Activated CD8-positive, alpha-beta memory T cell treated with anti-CD3 and anti-CD28 coated beads, Interleukin-2, amount 50 U/mL, for 1 hour (primary cell): ENCODE measurements at regions not wholly inside any gene's neighbourhood (a gene's known extent, or its start where the extent isn't known, plus 50 kb on each side); places are given as distances from the start of the nearest gene placed in this dataset.
"Not testable (repeated sequence)": the region's sequence is repeated elsewhere in the genome, so short reads cannot be mapped to it uniquely, and the experiment has no call there.

Experiments used
- DNase-seq: peaks from one replicate; pipeline ENCODE4 v3.0.0-alpha.2; 2020; ENCODE audit errors: extremely low read depth

- DNase-seq: no peak
These were observed 75.3 kb downstream of the TMEM167A start for GRCh38 chr5:83001796-83002381.

- DNase-seq: no peak
These were observed 76.3 kb downstream of the TMEM167A start for GRCh38 chr5:83000922-83001321.

GRCh38 chr5:83000428-83000827 lies 76.8 kb downstream of the TMEM167A start:
- no peak for DNase-seq

GRCh38 chr5:82993416-82993815 lies 83.8 kb downstream of the TMEM167A start:
- DNase-seq: no peak

GRCh38 chr5:82992646-82993045 lies 84.5 kb downstream of the TMEM167A start:
- no peak for DNase-seq

- DNase-seq: no peak
These were observed 85.4 kb downstream of the TMEM167A start for GRCh38 chr5:82991678-82992323.

GRCh38 chr5:82991059-82991458 lies 86.1 kb downstream of the TMEM167A start:
- DNase-seq: no peak

- DNase-seq: no peak
These were observed 90.0 kb downstream of the TMEM167A start for GRCh38 chr5:82987188-82987587.

GRCh38 chr5:82986404-82986803 lies 90.8 kb downstream of the TMEM167A start:
- no peak for DNase-seq

GRCh38 chr5:82985763-82986162 lies 91.4 kb downstream of the TMEM167A start:
- no peak for DNase-seq

GRCh38 chr5:82984786-82985735 lies 92.1 kb downstream of the TMEM167A start:
- DNase-seq: no peak

- DNase-seq: no peak
These were observed 94.3 kb downstream of the TMEM167A start for GRCh38 chr5:82982846-82983245.

- DNase-seq: not testable (repeated sequence)
These were observed 100.3 kb downstream of the TMEM167A start for GRCh38 chr5:82976887-82977286.

GRCh38 chr5:82975812-82976211 lies 101.4 kb downstream of the TMEM167A start:
- DNase-seq: no peak

GRCh38 chr5:82975396-82975795 lies 101.8 kb downstream of the TMEM167A start:
- DNase-seq: no peak

- not testable (repeated sequence) for DNase-seq
These were observed 102.8 kb downstream of the TMEM167A start for GRCh38 chr5:82974346-82974745.

GRCh38 chr5:82971901-82972300 lies 105.3 kb downstream of the TMEM167A start:
- no peak for DNase-seq

GRCh38 chr5:82971034-82971806 lies 106.0 kb downstream of the TMEM167A start:
- not testable (repeated sequence) for DNase-seq

- not testable (repeated sequence) for DNase-seq
These were observed 107.8 kb downstream of the TMEM167A start for GRCh38 chr5:82969221-82969976.

- no peak for DNase-seq
These were observed 110.1 kb downstream of the TMEM167A start for GRCh38 chr5:82967072-82967471.

- DNase-seq: no peak
These were observed 117.7 kb downstream of the TMEM167A start for GRCh38 chr5:82959466-82959865.
